ENCODE measurements at regions not wholly inside any gene's neighbourhood (a gene's known extent, or its start where the extent isn't known, plus 50 kb on each side); places are given as distances from the start of the nearest gene placed in this dataset.

DNA sequence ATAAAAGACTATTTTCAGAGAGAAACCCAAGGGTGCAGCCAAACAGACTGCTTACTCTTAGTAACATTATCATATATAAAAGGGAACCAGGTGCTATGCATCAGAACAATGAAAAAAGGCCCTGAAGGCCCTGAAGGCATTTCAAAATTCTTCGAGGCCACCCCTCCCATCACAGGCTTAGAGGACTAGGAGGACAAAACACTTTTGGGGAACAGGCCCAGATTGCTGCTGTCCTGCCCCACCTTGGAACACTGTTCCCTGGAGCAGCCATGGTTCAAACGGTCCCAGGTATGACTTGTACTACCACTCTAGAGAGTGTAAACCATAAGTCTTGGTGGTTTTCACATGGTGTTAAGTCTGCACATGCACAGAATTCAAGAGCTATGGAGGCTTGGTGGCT, 2183.1 kb upstream of the CELF4 start:
- H3K23me2 ChIP-seq (ENCODE audit: low read depth, low read length) = no peaks in the 10 kb centered on the region
- H2BK120ac ChIP-seq (replicated peaks; ENCODE audit: low read depth, low read length) = no peak overlapping the region
- DNase-seq (ENCODE audit: low read depth in 1 of 2, low spot score in 2 of 2) = no peak
- no peak overlapping the region for H3K4ac ChIP-seq (replicated peaks; ENCODE audit: insufficient read length, low read depth, low read length)
- no peak overlapping the region for H4K8ac ChIP-seq (ENCODE audit: extremely low read depth, insufficient read depth, low read length)
- no peaks in the 10 kb centered on the region for H4K20me1 ChIP-seq (replicated peaks in 1 of 2; ENCODE audit: control insufficient read depth in 1 of 2, insufficient read depth in 2 of 2, low read length in 2 of 2)
- no peak overlapping the region for H4K5ac ChIP-seq (ENCODE audit: insufficient read length, low read depth, low read length)
- no peak overlapping the region for H2AK5ac ChIP-seq (ENCODE audit: low read depth, low read length)
- H2BK12ac ChIP-seq (ENCODE audit: low read depth, low read length) = no peak overlapping the region
- no peak overlapping the region for H3K14ac ChIP-seq (ENCODE audit: insufficient read length)
- FAIRE-seq = no peak
- peaks cover 9 to 17% of the 10 kb centered on the region in 2 experiments for H3K9me3 ChIP-seq (ENCODE audit: insufficient read depth in 2 of 2, low read depth in 1 of 2, low read length in 1 of 2)
- no peak overlapping the region for H3K27ac ChIP-seq (ENCODE audit: low read depth, low read length)
- H2AFZ ChIP-seq (ENCODE audit: low read length) = no peak overlapping the region
- no peak overlapping the region for H2BK5ac ChIP-seq (ENCODE audit: low read depth, low read length)
- POLR2A ChIA-PET (ENCODE audit: partially characterized antibody) = no interaction called here
- WGBS, 2 experiments (ENCODE audit: extremely low coverage in 1 of 2, insufficient coverage in 1 of 2, insufficient read length in 1 of 2, insufficient replicate concordance in 2 of 2, low coverage in 1 of 2, low lambda C conversion rate in 2 of 2, missing lambda C conversion rate in 1 of 2) = 93% methylated on average over 2 of the region's 2 CpGs; no CpG with 5 or more reads in 1 of the 2 experiments
- H3K79me2 ChIP-seq (ENCODE audit: control insufficient read depth in 1 of 2, insufficient read depth in 2 of 2, low read length in 2 of 2) = no peaks in the 10 kb centered on the region
- H3K23ac ChIP-seq (ENCODE audit: insufficient read length) = no peak overlapping the region
- H2BK20ac ChIP-seq (ENCODE audit: low read length) = no peak overlapping the region
- H3K9ac ChIP-seq (replicated peaks in 1 of 4; ENCODE audit: extremely low read depth in 1 of 4, low read depth in 3 of 4, low read length in 3 of 4) = no peak overlapping the region
- H3K4me1 ChIP-seq (replicated peaks in 1 of 4; ENCODE audit: control insufficient read depth in 3 of 4, insufficient read depth in 4 of 4, low read length in 3 of 4) = no peaks in the 10 kb centered on the region
- CTCF ChIA-PET (ENCODE audit: partially characterized antibody) = no interaction called here
- H3K56ac ChIP-seq (replicated peaks; ENCODE audit: insufficient read length, low read depth, low read length) = no peak overlapping the region
- H3K4me3 ChIP-seq (ENCODE audit: extremely low read depth in 1 of 4, insufficient read depth in 2 of 4, low read depth in 3 of 4, low read length in 4 of 4) = no peak overlapping the region
- no peak overlapping the region for H2BK15ac ChIP-seq (ENCODE audit: low read length)
- no peak overlapping the region for H4K91ac ChIP-seq (replicated peaks; ENCODE audit: insufficient read length, low read length)
- H3K79me1 ChIP-seq (ENCODE audit: low read depth, low read length) = no peaks in the 10 kb centered on the region
- H3K27me3 ChIP-seq (replicated peaks in 1 of 4; ENCODE audit: control insufficient read depth in 3 of 4, extremely low read depth in 1 of 4, insufficient read depth in 3 of 4, low read length in 3 of 4) = no peaks in the 10 kb centered on the region
- H3K4me2 ChIP-seq (ENCODE audit: insufficient read depth in 1 of 2, low read depth in 2 of 2, low read length in 2 of 2) = no peak overlapping the region
- H3K36me3 ChIP-seq (ENCODE audit: control insufficient read depth in 2 of 4, insufficient read depth in 4 of 4, low read length in 3 of 4) = peaks cover 0 to 25% (median 8%) of the 10 kb centered on the region in 4 experiments; a peak in 5 of 8 replicates
- H3K18ac ChIP-seq (ENCODE audit: extremely low read depth, low read length) = no peak overlapping the region
- TF ChIP-seq RNF2 (IDR thresholded peaks at IDR 0.05; ENCODE audit: borderline replicate concordance, low read depth, low read length, missing control alignments, poor library complexity, severe bottlenecking) (no peak), HDAC2 (IDR thresholded peaks at IDR 0.05; ENCODE audit: borderline replicate concordance in 1 of 2, low read depth in 2 of 2, low read length in 2 of 2) (no peak), FOSL1 (IDR thresholded peaks at IDR 0.05; ENCODE audit: insufficient read depth, low read depth, low read length) (no peak), NRF1 (IDR thresholded peaks at IDR 0.05; ENCODE audit: low read depth, low read length) (no peak), SIX5 (IDR thresholded peaks at IDR 0.05; ENCODE audit: low read depth, low read length) (no peak), POLR2AphosphoS5 (IDR thresholded peaks at IDR 0.05; ENCODE audit: low read depth, low read length) (no peak), CREB1 (IDR thresholded peaks at IDR 0.05) (no peak), RFX5 (IDR thresholded peaks at IDR 0.05; ENCODE audit: borderline replicate concordance, low read depth, low read length) (no peak), KDM4A (IDR thresholded peaks at IDR 0.05; ENCODE audit: low read depth, low read length, severe bottlenecking) (no peak), SAP30 (IDR thresholded peaks at IDR 0.05; ENCODE audit: insufficient read depth, insufficient replicate concordance, low read length) (no peak), EZH2 (IDR thresholded peaks at IDR 0.05; ENCODE audit: low read depth, low read length, severe bottlenecking) (no peak), RBBP5 (IDR thresholded peaks at IDR 0.05; ENCODE audit: borderline replicate concordance, low read depth, low read length) (no peak)
- TF ChIP-seq, protein P1, sequence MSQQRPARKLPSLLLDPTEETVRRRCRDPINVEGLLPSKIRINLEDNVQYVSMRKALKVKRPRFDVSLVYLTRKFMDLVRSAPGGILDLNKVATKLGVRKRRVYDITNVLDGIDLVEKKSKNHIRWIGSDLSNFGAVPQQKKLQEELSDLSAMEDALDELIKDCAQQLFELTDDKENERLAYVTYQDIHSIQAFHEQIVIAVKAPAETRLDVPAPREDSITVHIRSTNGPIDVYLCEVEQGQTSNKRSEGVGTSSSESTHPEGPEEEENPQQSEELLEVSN (IDR thresholded peaks at IDR 0.05) = no peak

Measured in H1 (cell line).